HUES6 (cell line): ENCODE measurements at regions not wholly inside any gene's neighbourhood (a gene's known extent, or its start where the extent isn't known, plus 50 kb on each side); places are given as distances from the start of the nearest gene placed in this dataset.

Experiments
- H3K27ac ChIP-seq: 2 replicates; pipeline ENCODE4 v1.7.0; 2013; ENCODE audit warnings: low read depth, mild to moderate bottlenecking, low read length, inconsistent platforms
- H3K27me3 ChIP-seq: 2 replicates; pipeline ENCODE4 v1.6.1; 2013; ENCODE audit warnings: low read length; ENCODE audit not compliant: control insufficient read depth, insufficient read depth
- H3K36me3 ChIP-seq: 2 replicates; pipeline ENCODE4 v1.6.1; 2013; ENCODE audit warnings: low read length; ENCODE audit not compliant: control insufficient read depth, insufficient read depth
- H3K4me1 ChIP-seq: 2 replicates; pipeline ENCODE4 v1.6.1; 2013; ENCODE audit warnings: low read length; ENCODE audit not compliant: control insufficient read depth, insufficient read depth
- H3K4me3 ChIP-seq: 2 replicates; pipeline ENCODE4 v1.5.1; 2013; ENCODE audit warnings: low read depth, low read length
- H3K9ac ChIP-seq: one replicate; pipeline ENCODE4 v1.6.1; 2013; ENCODE audit warnings: mild to moderate bottlenecking, low read length
- H3K9me3 ChIP-seq: 2 replicates; pipeline ENCODE4 v1.6.1; 2013; ENCODE audit warnings: low read depth, low read length; ENCODE audit not compliant: control insufficient read depth, insufficient read depth

DNA sequence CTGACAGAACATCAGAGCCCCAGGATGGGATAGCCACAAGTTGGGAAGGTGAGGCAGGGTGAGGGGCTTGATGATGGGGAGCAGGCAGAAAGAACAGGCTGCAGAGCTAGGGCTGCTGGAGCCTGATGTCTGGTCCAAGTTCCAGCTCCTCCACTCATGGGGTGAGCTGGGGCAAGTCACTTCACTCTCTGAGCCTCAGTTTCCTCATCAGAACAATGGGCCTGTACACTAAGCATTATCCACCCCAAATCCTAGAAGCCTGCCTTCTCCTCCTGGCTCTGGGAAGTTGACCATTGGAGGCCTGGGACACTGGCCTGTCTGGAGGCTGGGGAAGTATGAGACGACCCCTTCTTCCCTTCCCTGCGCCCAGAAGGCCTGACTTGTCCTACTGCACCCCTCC lies 51.8 kb upstream of the PSD2 start:
- H3K36me3 ChIP-seq, result no peaks in the 10 kb centered on the region
- H3K4me3 ChIP-seq, result no peak overlapping the region
- H3K27me3 ChIP-seq, result peaks cover 26% of the 10 kb centered on the region
- H3K4me1 ChIP-seq, result peaks cover 68% of the 10 kb centered on the region
- no peak overlapping the region for H3K9ac ChIP-seq
- no peak overlapping the region for H3K27ac ChIP-seq
- H3K9me3 ChIP-seq, result no peaks in the 10 kb centered on the region

DNA sequence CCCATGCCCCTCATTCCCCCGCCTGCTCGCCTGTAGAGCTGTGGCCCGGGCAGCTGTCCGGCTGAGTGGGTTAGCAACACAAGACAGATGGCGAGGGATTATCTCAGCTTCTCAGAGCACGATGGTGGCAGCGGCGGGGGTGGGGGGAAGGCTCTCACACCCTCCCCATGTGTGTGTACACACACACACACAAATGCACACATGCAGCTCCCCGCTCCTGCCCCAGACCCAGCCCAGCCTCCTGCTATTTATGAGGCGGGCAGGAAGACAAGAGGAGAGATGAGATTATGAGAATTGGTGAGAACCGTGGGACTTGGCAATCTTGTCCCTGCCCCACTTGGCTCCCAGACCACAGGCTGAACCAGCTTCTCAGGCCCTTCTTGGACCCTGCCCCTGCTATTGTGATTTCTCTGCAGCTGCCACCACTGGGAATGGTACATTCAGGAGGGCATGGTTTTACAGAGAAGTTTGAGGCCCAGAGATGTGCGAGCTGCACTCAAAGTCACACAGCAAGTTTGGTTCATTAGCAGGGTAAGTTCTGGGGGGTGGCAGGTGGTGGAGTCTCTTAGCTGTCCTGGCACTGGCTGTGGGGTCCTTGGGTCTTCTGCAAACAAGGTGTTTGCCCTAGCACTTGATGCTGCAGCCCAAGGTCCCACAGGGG lies 51.0 kb upstream of the PSD2 start:
- no peak overlapping the region for H3K4me3 ChIP-seq
- peak overlapping the region; percentile 26 for H3K9ac ChIP-seq
- H3K27ac ChIP-seq, result peak overlapping the region; percentile 13; the same call in 1 of the 2 replicates
- no peaks in the 10 kb centered on the region for H3K36me3 ChIP-seq
- H3K4me1 ChIP-seq, result peaks cover 64% of the 10 kb centered on the region
- H3K9me3 ChIP-seq, result no peaks in the 10 kb centered on the region
- peaks cover 34% of the 10 kb centered on the region for H3K27me3 ChIP-seq

DNA sequence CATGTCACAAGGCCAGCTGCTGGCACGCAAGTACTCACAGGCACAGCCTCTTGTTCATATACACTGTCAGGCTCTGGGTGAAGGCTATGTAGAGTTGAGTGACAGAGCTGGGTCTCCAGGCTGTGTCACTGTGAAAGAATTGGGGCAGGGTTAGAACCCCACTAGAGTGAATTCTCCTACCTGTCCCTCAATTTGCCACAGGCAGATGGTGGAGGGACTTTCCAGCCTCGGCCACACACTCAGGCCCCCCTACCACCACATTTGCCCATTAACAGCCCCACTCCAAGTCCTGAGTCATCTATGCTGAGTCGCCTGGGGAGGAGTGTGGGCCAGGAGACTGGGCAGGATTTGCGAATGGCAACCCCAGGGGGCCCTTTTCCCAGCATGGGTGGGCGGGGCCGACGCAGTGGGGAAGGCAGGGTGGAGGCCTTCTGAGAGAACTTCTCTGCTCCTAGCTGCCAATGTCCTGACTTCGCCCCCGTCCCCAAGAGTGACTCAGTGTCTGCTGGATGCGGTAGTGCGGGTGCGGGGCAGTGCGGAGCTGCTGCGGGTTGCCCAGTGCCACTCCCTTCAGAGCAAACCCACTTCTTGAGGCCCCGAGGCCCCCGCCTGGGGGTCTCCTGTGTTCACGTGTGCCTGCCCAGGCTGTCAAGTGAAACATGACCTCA lies 50.3 kb upstream of the PSD2 start:
- Histone ChIP-seq H3K4me3 (peak overlapping the region; percentile 63), H3K27me3 (peaks cover 38% of the 10 kb centered on the region), H3K4me1 (peaks cover 57% of the 10 kb centered on the region), H3K36me3 (no peaks in the 10 kb centered on the region), H3K27ac (peak overlapping the region; percentile 41; the same call in 1 of the 2 replicates), H3K9ac (peak overlapping the region; percentile 52), H3K9me3 (no peaks in the 10 kb centered on the region)

DNA sequence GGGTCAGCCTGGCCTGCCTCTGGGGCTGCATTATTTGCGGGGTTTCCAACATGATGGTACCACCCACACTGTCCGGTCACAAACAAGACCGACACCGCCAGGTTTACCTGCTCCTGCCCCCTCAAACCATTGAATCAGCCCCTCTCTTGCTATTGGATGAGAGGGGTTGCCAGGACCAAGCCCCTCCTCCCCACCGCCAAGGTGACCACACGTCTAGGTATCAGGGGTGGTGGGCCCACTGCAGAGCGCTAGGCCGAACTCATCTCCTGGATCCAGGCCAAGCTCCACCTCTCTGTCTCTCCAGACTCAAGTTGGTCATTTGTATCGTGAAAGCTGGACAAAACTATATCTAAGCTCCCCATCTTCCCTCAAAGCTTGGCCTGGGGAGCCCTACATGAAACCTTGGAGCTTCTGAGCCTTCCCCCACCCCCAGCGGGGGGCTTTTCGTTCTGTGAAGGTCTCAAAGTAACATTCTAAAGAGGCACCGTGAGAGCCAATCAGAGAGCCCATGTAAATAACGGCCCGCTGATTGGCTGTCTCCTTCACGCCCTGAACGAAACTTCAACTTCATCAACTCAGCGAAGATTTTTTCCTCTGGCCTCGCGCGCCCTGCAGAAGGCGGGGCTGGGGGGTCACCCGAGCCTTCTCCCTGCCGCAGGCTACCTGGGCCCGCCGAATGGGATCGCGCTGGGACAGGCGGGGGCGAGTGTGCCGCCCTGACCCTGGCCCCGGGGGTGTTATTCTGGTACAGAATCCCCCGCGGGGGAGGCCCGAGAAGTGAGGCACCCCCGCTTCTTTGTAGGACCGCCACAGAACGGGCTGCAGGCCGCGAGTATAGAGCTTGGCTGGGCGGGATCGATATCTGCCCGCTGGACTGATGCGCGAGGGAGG lies 49.6 kb upstream of the PSD2 start:
- Histone ChIP-seq H3K27ac (peak overlapping the region; percentile 41; the same call in 1 of the 2 replicates), H3K9ac (peak overlapping the region; percentile 81), H3K4me3 (peak overlapping the region; percentile 63)

More for the DNA sequence above, 49.6 kb upstream of the PSD2 start:
- no peaks in the 10 kb centered on the region for H3K9me3 ChIP-seq
- H3K27me3 ChIP-seq, result peaks cover 45% of the 10 kb centered on the region
- H3K36me3 ChIP-seq, result no peaks in the 10 kb centered on the region
- H3K4me1 ChIP-seq, result peaks cover 53% of the 10 kb centered on the region
